ENCODE measurements at regions not wholly inside any gene's neighbourhood (a gene's known extent, or its start where the extent isn't known, plus 50 kb on each side); places are given as distances from the start of the nearest gene placed in this dataset.

DNA sequence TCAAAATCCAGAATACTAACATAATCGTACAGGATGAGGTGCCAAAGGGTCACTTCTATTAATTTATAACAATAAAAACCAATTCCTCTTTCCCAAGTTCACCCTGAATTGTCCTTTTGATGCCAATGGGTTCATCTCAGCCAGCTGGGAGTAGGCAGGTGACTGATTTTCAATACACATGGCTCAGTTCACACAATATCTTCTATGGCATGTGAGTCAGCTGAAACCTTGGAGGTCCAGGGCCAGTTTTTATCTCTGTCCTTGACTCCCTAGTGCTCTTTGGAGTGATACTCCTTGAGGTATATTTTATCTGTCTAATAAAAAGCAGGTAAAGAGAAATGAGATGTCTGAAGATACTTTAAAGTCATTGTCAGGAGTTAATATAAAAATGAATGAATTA is 186.6 kb downstream of the SMC2 start:
- Histone ChIP-seq H3K27ac (no peak overlapping the region), H3K36me3 (ENCODE audit: low read depth) (no peaks in the 10 kb centered on the region), H4K20me1 (ENCODE audit: insufficient read depth) (no peaks in the 10 kb centered on the region), H3K4me2 (ENCODE audit: unreplicated experiment) (no peak overlapping the region), H3K4me1 (ENCODE audit: insufficient read depth) (no peaks in the 10 kb centered on the region), H3K79me2 (ENCODE audit: insufficient read depth) (no peaks in the 10 kb centered on the region), H3F3A (ENCODE audit: insufficient read depth) (no peaks in the 10 kb centered on the region), H3K27me3 (replicated peaks; ENCODE audit: insufficient read depth) (no peaks in the 10 kb centered on the region), H3K9me3 (ENCODE audit: low read depth) (no peaks in the 10 kb centered on the region), H3K4me3 (no peak overlapping the region), H3K9me2 (ENCODE audit: insufficient read depth) (no peaks in the 10 kb centered on the region), H3K9ac (no peak overlapping the region), H2AFZ (no peak overlapping the region)
- in situ Hi-C loops (cut with MboI) = no loop called here
- WGBS, 2 experiments (ENCODE audit: low coverage in 1 of 2, low lambda C conversion rate in 2 of 2, missing lambda C conversion rate in 2 of 2) = 47 to 48% methylated on average over 1 of the region's 1 CpG
- TF ChIP-seq EZH2phosphoT487 (IDR thresholded peaks at IDR 0.05; ENCODE audit: insufficient read depth, low read depth) (no peak), EZH2 (IDR thresholded peaks at IDR 0.05; ENCODE audit: insufficient read depth, poor library complexity, severe bottlenecking) (no peak)
- no peak for DNase-seq

DNA sequence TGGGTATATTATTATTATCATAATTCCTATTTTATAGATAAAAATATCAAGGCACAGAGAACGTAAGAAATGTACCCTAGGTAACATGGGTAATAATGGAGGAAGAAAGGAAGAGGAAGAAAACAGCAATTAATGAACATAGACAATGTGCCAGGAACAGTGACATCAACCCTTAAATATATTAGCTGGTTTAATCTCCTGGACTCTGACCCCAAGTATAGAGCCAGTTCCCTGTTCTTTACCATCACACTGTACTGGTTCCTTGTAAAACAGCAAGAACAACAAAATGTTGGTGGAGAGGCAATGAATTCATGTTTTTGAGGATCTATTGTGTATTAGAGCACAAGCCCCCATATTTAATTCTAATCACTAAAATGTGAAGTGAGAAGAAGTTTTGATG is 192.1 kb downstream of the SMC2 start:
- H3K4me2 ChIP-seq (ENCODE audit: unreplicated experiment) = no peak overlapping the region
- H2AFZ ChIP-seq = no peak overlapping the region
- H4K20me1 ChIP-seq (ENCODE audit: insufficient read depth) = no peaks in the 10 kb centered on the region
- no peaks in the 10 kb centered on the region for H3K9me3 ChIP-seq (ENCODE audit: low read depth)
- no peaks in the 10 kb centered on the region for H3K27me3 ChIP-seq (replicated peaks; ENCODE audit: insufficient read depth)
- DNase-seq = no peak
- TF ChIP-seq EZH2 (IDR thresholded peaks at IDR 0.05; ENCODE audit: insufficient read depth, poor library complexity, severe bottlenecking) (no peak), EZH2phosphoT487 (IDR thresholded peaks at IDR 0.05; ENCODE audit: insufficient read depth, low read depth) (no peak)
- no peaks in the 10 kb centered on the region for H3K36me3 ChIP-seq (ENCODE audit: low read depth)
- no peaks in the 10 kb centered on the region for H3K4me1 ChIP-seq (ENCODE audit: insufficient read depth)
- H3K79me2 ChIP-seq (ENCODE audit: insufficient read depth) = no peaks in the 10 kb centered on the region
- no peaks in the 10 kb centered on the region for H3K9me2 ChIP-seq (ENCODE audit: insufficient read depth)
- H3F3A ChIP-seq (ENCODE audit: insufficient read depth) = no peaks in the 10 kb centered on the region
- no peak overlapping the region for H3K9ac ChIP-seq
- in situ Hi-C loops (cut with MboI) = no loop called here
- no peak overlapping the region for H3K4me3 ChIP-seq
- WGBS, 2 experiments (ENCODE audit: low coverage in 1 of 2, low lambda C conversion rate in 2 of 2, missing lambda C conversion rate in 2 of 2) = 56 to 67% methylated on average over 1 of the region's 1 CpG
- no peak overlapping the region for H3K27ac ChIP-seq

- no peak overlapping the region for H3K4me3 ChIP-seq
- no peaks in the 10 kb centered on the region for H3F3A ChIP-seq (ENCODE audit: insufficient read depth)
- in situ Hi-C loops (cut with MboI) = no loop called here
- H3K4me2 ChIP-seq (ENCODE audit: unreplicated experiment) = no peak overlapping the region
- H3K36me3 ChIP-seq (ENCODE audit: low read depth) = no peaks in the 10 kb centered on the region
- no peaks in the 10 kb centered on the region for H4K20me1 ChIP-seq (ENCODE audit: insufficient read depth)
- H3K9me3 ChIP-seq (ENCODE audit: low read depth) = no peaks in the 10 kb centered on the region
- H3K79me2 ChIP-seq (ENCODE audit: insufficient read depth) = no peaks in the 10 kb centered on the region
- no peak overlapping the region for H3K27ac ChIP-seq
- H3K27me3 ChIP-seq (replicated peaks; ENCODE audit: insufficient read depth) = no peaks in the 10 kb centered on the region
- H2AFZ ChIP-seq = no peak overlapping the region
- 0 to 1% methylated on average over 2 of the region's 2 CpGs for WGBS, 2 experiments (ENCODE audit: low coverage in 1 of 2, low lambda C conversion rate in 2 of 2, missing lambda C conversion rate in 2 of 2)
- H3K9me2 ChIP-seq (ENCODE audit: insufficient read depth) = no peaks in the 10 kb centered on the region
- H3K4me1 ChIP-seq (ENCODE audit: insufficient read depth) = no peaks in the 10 kb centered on the region
- no peak overlapping the region for H3K9ac ChIP-seq
- DNase-seq = no peak
- TF ChIP-seq EZH2 (IDR thresholded peaks at IDR 0.05; ENCODE audit: insufficient read depth, poor library complexity, severe bottlenecking) (no peak), EZH2phosphoT487 (IDR thresholded peaks at IDR 0.05; ENCODE audit: insufficient read depth, low read depth) (no peak)
These were observed 192.7 kb downstream of the SMC2 start for GRCh38 chr9:104286799-104287198.

GRCh38 chr9:104287253-104287878 is 193.3 kb downstream of the SMC2 start:
- H3F3A ChIP-seq (ENCODE audit: insufficient read depth) = no peaks in the 10 kb centered on the region
- no peaks in the 10 kb centered on the region for H3K79me2 ChIP-seq (ENCODE audit: insufficient read depth)
- in situ Hi-C loops (cut with MboI) = no loop called here
- H3K27ac ChIP-seq = no peak overlapping the region
- H3K4me1 ChIP-seq (ENCODE audit: insufficient read depth) = no peaks in the 10 kb centered on the region
- WGBS, 2 experiments (ENCODE audit: low coverage in 1 of 2, low lambda C conversion rate in 2 of 2, missing lambda C conversion rate in 2 of 2) = 34 to 51% methylated on average over 5 of the region's 5 CpGs
- H3K9ac ChIP-seq = no peak overlapping the region
- H3K9me2 ChIP-seq (ENCODE audit: insufficient read depth) = no peaks in the 10 kb centered on the region
- no peak for TF ChIP-seq EZH2phosphoT487 (IDR thresholded peaks at IDR 0.05; ENCODE audit: insufficient read depth, low read depth)
- TF ChIP-seq EZH2 (IDR thresholded peaks at IDR 0.05; ENCODE audit: insufficient read depth, poor library complexity, severe bottlenecking) = no peak
- H3K9me3 ChIP-seq (ENCODE audit: low read depth) = no peaks in the 10 kb centered on the region
- no peak for DNase-seq
- H3K27me3 ChIP-seq (replicated peaks; ENCODE audit: insufficient read depth) = no peaks in the 10 kb centered on the region
- H2AFZ ChIP-seq = no peak overlapping the region
- no peak overlapping the region for H3K4me3 ChIP-seq
- H3K4me2 ChIP-seq (ENCODE audit: unreplicated experiment) = no peak overlapping the region
- H3K36me3 ChIP-seq (ENCODE audit: low read depth) = no peaks in the 10 kb centered on the region
- H4K20me1 ChIP-seq (ENCODE audit: insufficient read depth) = no peaks in the 10 kb centered on the region

- no peak overlapping the region for H3K4me3 ChIP-seq
- no peaks in the 10 kb centered on the region for H3K27me3 ChIP-seq (replicated peaks; ENCODE audit: insufficient read depth)
- H3F3A ChIP-seq (ENCODE audit: insufficient read depth) = no peaks in the 10 kb centered on the region
- no peak overlapping the region for H3K4me2 ChIP-seq (ENCODE audit: unreplicated experiment)
- H4K20me1 ChIP-seq (ENCODE audit: insufficient read depth) = no peaks in the 10 kb centered on the region
- H3K9me2 ChIP-seq (ENCODE audit: insufficient read depth) = no peaks in the 10 kb centered on the region
- 12 to 23% methylated on average over 4 of the region's 4 CpGs for WGBS, 2 experiments (ENCODE audit: low coverage in 1 of 2, low lambda C conversion rate in 2 of 2, missing lambda C conversion rate in 2 of 2)
- DNase-seq = no peak
- H3K9me3 ChIP-seq (ENCODE audit: low read depth) = no peaks in the 10 kb centered on the region
- no peaks in the 10 kb centered on the region for H3K36me3 ChIP-seq (ENCODE audit: low read depth)
- in situ Hi-C loops (cut with MboI) = no loop called here
- H3K79me2 ChIP-seq (ENCODE audit: insufficient read depth) = no peaks in the 10 kb centered on the region
- no peaks in the 10 kb centered on the region for H3K4me1 ChIP-seq (ENCODE audit: insufficient read depth)
- no peak overlapping the region for H2AFZ ChIP-seq
- H3K9ac ChIP-seq = no peak overlapping the region
- no peak for TF ChIP-seq EZH2 (IDR thresholded peaks at IDR 0.05; ENCODE audit: insufficient read depth, poor library complexity, severe bottlenecking)
- no peak for TF ChIP-seq EZH2phosphoT487 (IDR thresholded peaks at IDR 0.05; ENCODE audit: insufficient read depth, low read depth)
- H3K27ac ChIP-seq = no peak overlapping the region
These were observed 199.8 kb downstream of the SMC2 start for GRCh38 chr9:104293877-104294276.
